HEK293 (cell line): ENCODE measurements at regions not wholly inside any gene's neighbourhood (a gene's known extent, or its start where the extent isn't known, plus 50 kb on each side); places are given as distances from the start of the nearest gene placed in this dataset.

Source experiments
- CTCF ChIA-PET: fragments of 350-600 bp; formaldehyde crosslinking; extraction: SDS; loops from one replicate; lab custom pipeline; 2021; ENCODE audit warnings: antibody characterized with exemption; lab: Yijun Ruan, JAX
- POLR2A ChIA-PET: fragments of 300-600 bp; formaldehyde crosslinking; extraction: SDS; loops from one replicate; lab custom pipeline; 2020; ENCODE audit warnings: antibody characterized with exemption, inconsistent platforms; lab: Yijun Ruan, JAX
- H3K27ac ChIP-seq: fragments of 200-500 bp; sonication (Bioruptor generic); 2 replicates; pipeline ENCODE4 v1.5.1; 2014; ENCODE audit warnings: low read depth, low read length, control low read depth, inconsistent platforms; ENCODE audit errors: extremely low read depth
- H3K36me3 ChIP-seq, 2 experiments: fragments of 200-500 bp in 1 of 2; sonication (Bioruptor generic) in 1 of 2; 1 replicate in 1 of 2; 2 replicates in 1 of 2; pipeline ENCODE4 v1.5.1; 2014 to 2017; ENCODE audit warnings: inconsistent platforms in 2 of 2, low read length in 2 of 2; ENCODE audit not compliant: control insufficient read depth in 2 of 2, insufficient read depth in 1 of 2
- H3K4me1 ChIP-seq: fragments of 200-500 bp; sonication (Bioruptor generic); 2 replicates; pipeline ENCODE4 v1.5.1; 2014; ENCODE audit warnings: mild to moderate bottlenecking, low read length, inconsistent platforms; ENCODE audit not compliant: control insufficient read depth, insufficient read depth
- H3K4me3 ChIP-seq: 2 replicates; pipeline ENCODE4 v1.5.1; 2011; ENCODE audit warnings: low read depth, mild to moderate bottlenecking, control low read depth, low read length, moderate library complexity
- H3K9me3 ChIP-seq: fragments of 200-500 bp; sonication (Bioruptor generic); 2 replicates; pipeline ENCODE4 v1.5.1; 2014; ENCODE audit warnings: low read depth, low read length, inconsistent platforms; ENCODE audit not compliant: control insufficient read depth, insufficient read depth
- AEBP2 ChIP-seq: fragments of 450-650 bp; formaldehyde crosslinking; IDR thresholded peaks from 2 replicates; pipeline ENCODE4 v1.5.1; 2016; ENCODE audit warnings: missing biosample characterization, missing genetic modification characterization, borderline replicate concordance
- KLF1 ChIP-seq: fragments of 450-650 bp; formaldehyde crosslinking; IDR thresholded peaks from 2 replicates; pipeline ENCODE4 v1.5.1; 2016; ENCODE audit warnings: missing biosample characterization, missing genetic modification characterization
- KLF10 ChIP-seq: fragments of 450-650 bp; IDR thresholded peaks from 2 replicates; pipeline ENCODE4 v1.5.1; 2018; ENCODE audit warnings: missing biosample characterization, mild to moderate bottlenecking, missing genetic modification characterization
- KLF16 ChIP-seq: fragments of 450-650 bp; formaldehyde crosslinking; IDR thresholded peaks from 2 replicates; pipeline ENCODE4 v1.5.1; 2017; ENCODE audit warnings: missing biosample characterization, missing genetic modification characterization
- RBAK ChIP-seq: fragments of 450-650 bp; formaldehyde crosslinking; IDR thresholded peaks from 2 replicates; pipeline ENCODE4 v1.5.1; 2016; ENCODE audit warnings: missing biosample characterization, missing genetic modification characterization
- REPIN1 ChIP-seq: fragments of 450-650 bp; formaldehyde crosslinking; IDR thresholded peaks from 2 replicates; pipeline ENCODE4 v1.5.1; 2017; ENCODE audit warnings: missing biosample characterization, missing genetic modification characterization, low read depth
- TCF7L2 ChIP-seq: IDR thresholded peaks from 2 replicates; pipeline ENCODE4 v1.6.1; 2011; ENCODE audit warnings: low read depth, mild to moderate bottlenecking, inconsistent platforms, low read length, moderate library complexity, borderline replicate concordance
- ZBTB44 ChIP-seq: fragments of 450-650 bp; IDR thresholded peaks from 2 replicates; pipeline ENCODE4 v1.5.1; 2018; ENCODE audit warnings: missing biosample characterization, mild to moderate bottlenecking, missing genetic modification characterization
- ZBTB6 ChIP-seq: fragments of 450-650 bp; formaldehyde crosslinking; IDR thresholded peaks from 2 replicates; pipeline ENCODE4 v1.5.1; 2017; ENCODE audit warnings: missing biosample characterization, missing genetic modification characterization
- ZFP37 ChIP-seq: fragments of 450-650 bp; formaldehyde crosslinking; IDR thresholded peaks from 2 replicates; pipeline ENCODE4 v1.5.1; 2016; ENCODE audit warnings: missing biosample characterization, missing genetic modification characterization
- ZNF19 ChIP-seq: fragments of 450-650 bp; formaldehyde crosslinking; IDR thresholded peaks from 2 replicates; pipeline ENCODE4; 2016; ENCODE audit warnings: missing biosample characterization, missing genetic modification characterization, low read depth
- ZNF274 ChIP-seq, 2 experiments: fragments of 200-500 bp in 1 of 2; fragments of 450-650 bp in 1 of 2; sonication (Bioruptor generic) in 1 of 2; formaldehyde crosslinking in 1 of 2; IDR thresholded peaks; 2 replicates each; pipeline versions ENCODE4 v1.5.1 to v1.6.1; 2014 to 2016; ENCODE audit warnings: borderline replicate concordance in 1 of 2, inconsistent platforms in 1 of 2, low read length in 1 of 2, missing biosample characterization in 1 of 2, missing genetic modification characterization in 1 of 2
- ZNF302 ChIP-seq: fragments of 450-650 bp; formaldehyde crosslinking; IDR thresholded peaks from 2 replicates; pipeline ENCODE4 v1.5.1; 2016; ENCODE audit warnings: missing biosample characterization, missing genetic modification characterization, low read depth
- ZNF473 ChIP-seq: fragments of 450-650 bp; formaldehyde crosslinking; IDR thresholded peaks from 2 replicates; pipeline ENCODE4 v1.5.1; 2017; ENCODE audit warnings: missing biosample characterization, missing genetic modification characterization
- ZNF548 ChIP-seq: fragments of 450-650 bp; formaldehyde crosslinking; IDR thresholded peaks from 2 replicates; pipeline ENCODE4 v1.5.1; 2016; ENCODE audit warnings: missing biosample characterization, missing genetic modification characterization
- ZNF621 ChIP-seq: fragments of 450-650 bp; formaldehyde crosslinking; IDR thresholded peaks from 2 replicates; pipeline ENCODE4 v1.5.1; 2017; ENCODE audit warnings: missing biosample characterization, missing genetic modification characterization
- ZNF701 ChIP-seq: fragments of 450-650 bp; formaldehyde crosslinking; IDR thresholded peaks from 2 replicates; pipeline ENCODE4 v1.5.1; 2016; ENCODE audit warnings: missing biosample characterization, missing genetic modification characterization
- ZNF776 ChIP-seq: fragments of 450-650 bp; formaldehyde crosslinking; IDR thresholded peaks from 2 replicates; pipeline ENCODE4 v1.5.0; 2017; ENCODE audit warnings: missing biosample characterization, missing genetic modification characterization, borderline replicate concordance
- ZNF830 ChIP-seq: fragments of 450-650 bp; IDR thresholded peaks from 2 replicates; pipeline ENCODE4 v1.5.0; 2018; ENCODE audit warnings: missing biosample characterization, missing genetic modification characterization, low read depth, mild to moderate bottlenecking, moderate library complexity
- ZSCAN4 ChIP-seq: fragments of 450-650 bp; formaldehyde crosslinking; IDR thresholded peaks from 2 replicates; pipeline ENCODE4 v1.5.1; 2017; ENCODE audit warnings: missing biosample characterization, missing genetic modification characterization

- POLR2A ChIA-PET: no interaction called here
- CTCF ChIA-PET: no interaction called here
- Histone ChIP-seq H3K4me3 (no peak overlapping the region), H3K9me3 (no peaks in the 10 kb centered on the region), H3K36me3 (no peaks in the 10 kb centered on the region), H3K4me1 (no peaks in the 10 kb centered on the region), H3K27ac (no peak overlapping the region)
- TF ChIP-seq AEBP2 (no peak), KLF16 (tag by site-specific recombination) (no peak), TCF7L2 (no peak), REPIN1 (no peak), ZNF830 (tag by site-specific recombination) (no peak), KLF10 (tag by site-specific recombination) (no peak), ZBTB44 (no peak), ZNF302 (tag by site-specific recombination) (no peak), ZSCAN4 (tag by site-specific recombination) (no peak), ZNF701 (tag by site-specific recombination) (no peak), ZNF19 (tag by site-specific recombination) (no peak)
These were observed 606.3 kb downstream of the METTL4 start for GRCh38 chr18:1965016-1965415.

GRCh38 chr18:1965541-1965940, 605.8 kb downstream of the METTL4 start:
- POLR2A ChIA-PET: no interaction called here
- H3K4me1 ChIP-seq: no peaks in the 10 kb centered on the region
- H3K27ac ChIP-seq: no peak overlapping the region
- TF ChIP-seq ZNF548 (tag by site-specific recombination): no peak
- TF ChIP-seq ZNF473 (tag by site-specific recombination): no peak
- TF ChIP-seq KLF1: no peak
- TF ChIP-seq ZBTB6 (tag by site-specific recombination): no peak
- TF ChIP-seq ZNF776: no peak
- TF ChIP-seq RBAK (tag by site-specific recombination): no peak
- TF ChIP-seq ZNF274 (IDR thresholded peaks at IDR 0.05; ENCODE audit: low read length): no peak
- TF ChIP-seq ZNF274 (tag by site-specific recombination; IDR thresholded peaks at IDR 0.05; ENCODE audit: borderline replicate concordance): no peak
- TF ChIP-seq ZNF621 (tag by site-specific recombination): no peak
- no peak for TF ChIP-seq ZFP37 (tag by site-specific recombination)
- TF ChIP-seq, all 188 proteins: peak for 0
- CTCF ChIA-PET: no interaction called here
- H3K36me3 ChIP-seq: no peaks in the 10 kb centered on the region
- no peak overlapping the region for H3K4me3 ChIP-seq
- no peaks in the 10 kb centered on the region for H3K9me3 ChIP-seq
